ENCODE measurements at regions not wholly inside any gene's neighbourhood (a gene's known extent, or its start where the extent isn't known, plus 50 kb on each side); places are given as distances from the start of the nearest gene placed in this dataset.

GRCh38 chr2:128403814-128404708 lies 85.4 kb upstream of the HS6ST1 start:
- DNase-seq, result no peak

GRCh38 chr2:128404709-128405466 lies 86.2 kb upstream of the HS6ST1 start:
- DNase-seq, result no peak

GRCh38 chr2:128405467-128405900 lies 86.8 kb upstream of the HS6ST1 start:
- no peak for DNase-seq

- DNase-seq, result no peak
These were observed 87.4 kb upstream of the HS6ST1 start for GRCh38 chr2:128405981-128406613.

- DNase-seq, result no peak
These were observed 88.3 kb upstream of the HS6ST1 start for GRCh38 chr2:128406736-128407554.

- no peak for DNase-seq
These were observed 90.0 kb upstream of the HS6ST1 start for GRCh38 chr2:128408349-128409305.

GRCh38 chr2:128409326-128410034 lies 90.8 kb upstream of the HS6ST1 start:
- DNase-seq, result no peak

- no peak for DNase-seq
These were observed 91.5 kb upstream of the HS6ST1 start for GRCh38 chr2:128410035-128410757.

GRCh38 chr2:128410758-128411215 lies 92.1 kb upstream of the HS6ST1 start:
- no peak for DNase-seq

GRCh38 chr2:128411431-128411830 lies 92.8 kb upstream of the HS6ST1 start:
- no peak for DNase-seq

GRCh38 chr2:128412181-128412871 lies 93.7 kb upstream of the HS6ST1 start:
- no peak for DNase-seq

GRCh38 chr2:128413014-128413717 lies 94.5 kb upstream of the HS6ST1 start:
- DNase-seq, result no peak

- DNase-seq, result no peak
These were observed 95.2 kb upstream of the HS6ST1 start for GRCh38 chr2:128413718-128414341.

GRCh38 chr2:128414351-128414750 lies 95.7 kb upstream of the HS6ST1 start:
- no peak for DNase-seq

- DNase-seq, result no peak
These were observed 96.5 kb upstream of the HS6ST1 start for GRCh38 chr2:128414946-128415778.

- DNase-seq, result no peak
These were observed 97.1 kb upstream of the HS6ST1 start for GRCh38 chr2:128415779-128416061.

- DNase-seq, result no peak
These were observed 97.6 kb upstream of the HS6ST1 start for GRCh38 chr2:128416109-128416785.

Measured in T1000 (cell line).